NCI-H1930 (cell line): ENCODE measurements at regions not wholly inside any gene's neighbourhood (a gene's known extent, or its start where the extent isn't known, plus 50 kb on each side); places are given as distances from the start of the nearest gene placed in this dataset.
"Not testable (repeated sequence)": the region's sequence is repeated elsewhere in the genome, so short reads cannot be mapped to it uniquely, and the experiment has no call there.

Experiments
- DNase-seq, 2 experiments: peaks; one replicate each; lab custom pipeline; 2025; lab: John Stamatoyannopoulos, UW

DNA sequence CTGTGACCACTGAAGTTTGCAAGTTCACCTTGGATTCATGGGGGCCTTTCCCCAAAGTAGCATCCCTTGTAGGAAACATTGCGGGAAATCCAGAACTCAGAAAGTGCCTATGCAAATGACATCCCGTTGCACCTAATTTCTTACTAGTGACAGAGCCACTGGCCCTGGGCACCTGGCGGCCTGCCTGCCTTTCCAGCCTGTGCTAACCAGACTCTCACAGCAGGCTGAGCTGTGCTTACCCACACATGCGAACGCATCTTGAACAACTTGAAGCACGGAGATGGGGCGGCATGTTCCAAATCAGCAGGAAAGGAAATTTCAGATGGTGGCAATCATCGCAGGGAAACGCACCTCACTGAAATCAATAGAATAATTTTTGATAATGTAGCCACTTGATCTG, 405.8 kb downstream of the TMEM182 start:
- no peak for DNase-seq

- DNase-seq = no peak
Measured at GRCh38 chr2:103169861-103170260, 408.0 kb downstream of the TMEM182 start.

GRCh38 chr2:103172821-103173220, 411.0 kb downstream of the TMEM182 start:
- DNase-seq = no peak

GRCh38 chr2:103174711-103175110, 412.9 kb downstream of the TMEM182 start:
- DNase-seq = no peak

DNA sequence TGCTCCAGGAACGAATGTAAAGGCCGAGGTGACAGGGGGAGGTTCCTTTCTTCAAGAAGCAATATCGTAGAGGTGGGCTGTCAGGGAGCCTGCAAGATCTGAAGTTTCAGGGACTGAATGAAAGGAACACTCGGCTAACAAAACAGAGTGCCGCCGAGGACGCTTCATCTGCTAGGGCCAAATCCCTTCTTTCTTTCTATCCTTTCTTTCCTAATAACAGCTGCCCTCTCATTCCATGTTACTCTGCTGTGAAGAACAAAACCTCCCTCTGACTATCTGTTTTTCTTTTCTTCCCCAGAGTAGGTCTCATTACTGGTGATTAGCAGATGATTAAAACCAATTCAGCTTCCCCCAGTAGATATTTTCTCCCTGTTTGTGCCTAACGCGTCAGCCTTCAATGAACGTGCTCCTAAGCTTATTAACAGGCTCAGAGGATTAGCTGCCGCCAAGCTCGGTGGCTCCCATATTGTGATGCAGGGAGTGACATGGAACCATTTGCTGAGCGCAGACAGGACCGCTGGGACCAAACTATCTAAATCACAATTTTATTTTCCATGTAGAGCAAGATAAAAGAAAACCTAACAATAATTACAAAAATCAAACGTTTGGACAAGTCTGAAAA, 414.6 kb downstream of the TMEM182 start:
- no peak for DNase-seq

DNA sequence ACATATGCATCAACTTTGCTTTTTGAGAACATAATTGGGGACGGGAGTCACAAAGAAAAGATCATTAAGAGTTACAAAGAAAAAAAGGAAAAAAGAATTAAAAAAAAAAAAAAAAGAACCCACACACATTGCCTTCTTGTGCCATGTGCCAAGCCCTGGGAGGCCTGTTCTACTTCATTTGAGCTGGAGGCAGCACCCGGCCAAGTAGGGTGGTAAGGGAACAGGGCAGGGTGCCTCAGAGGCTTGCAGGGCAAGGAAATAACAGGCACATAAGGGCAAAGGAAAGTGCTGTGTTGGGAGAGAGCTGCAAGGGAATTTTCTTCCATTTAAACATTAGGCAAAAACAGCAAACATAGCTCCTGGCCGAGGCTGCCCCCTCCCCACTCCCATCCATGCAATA, 418.0 kb downstream of the TMEM182 start:
- no peak for DNase-seq

DNA sequence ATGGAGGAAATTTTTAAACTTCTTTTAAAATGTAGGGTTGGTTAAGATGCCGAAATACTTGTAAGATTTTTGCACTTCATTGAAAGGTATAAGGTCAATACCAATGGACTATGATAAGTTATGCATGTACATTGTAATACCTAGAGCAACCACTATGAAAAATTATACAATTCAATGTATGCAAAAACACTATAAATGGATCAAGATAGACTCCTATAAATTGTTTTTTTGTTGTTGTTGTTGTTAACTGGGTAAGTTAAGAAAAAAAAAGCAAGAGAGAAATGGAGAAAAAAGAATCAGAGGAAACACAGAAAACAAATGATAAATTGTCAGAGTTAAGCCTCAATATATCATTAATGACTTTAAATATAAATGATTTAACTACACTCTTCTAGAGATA, 421.2 kb downstream of the TMEM182 start:
- no peak for DNase-seq

GRCh38 chr2:103196802-103197201, 435.0 kb downstream of the TMEM182 start:
- no peak for DNase-seq

GRCh38 chr2:103200774-103201173, 438.9 kb downstream of the TMEM182 start:
- DNase-seq = not testable (repeated sequence)

DNA sequence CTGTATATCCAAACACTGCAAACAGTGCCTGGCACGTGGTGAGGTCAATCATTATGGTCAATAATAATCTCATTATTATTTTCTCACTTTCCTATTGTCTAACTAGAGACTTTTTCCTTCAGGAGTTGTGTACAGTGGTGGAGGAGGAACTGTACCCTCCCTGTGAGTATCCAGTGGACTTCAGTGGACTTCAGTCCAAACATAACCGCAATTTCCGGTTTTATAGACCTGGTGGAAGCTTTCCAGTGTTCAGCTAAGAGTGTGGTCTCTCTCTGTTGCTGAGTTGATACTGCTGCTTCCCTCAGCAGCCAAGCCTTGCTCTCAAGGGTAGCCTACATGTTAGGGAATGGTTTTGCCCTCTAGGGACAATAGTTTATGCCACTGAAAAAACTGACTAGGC, 447.1 kb downstream of the TMEM182 start:
- no peak for DNase-seq

DNA sequence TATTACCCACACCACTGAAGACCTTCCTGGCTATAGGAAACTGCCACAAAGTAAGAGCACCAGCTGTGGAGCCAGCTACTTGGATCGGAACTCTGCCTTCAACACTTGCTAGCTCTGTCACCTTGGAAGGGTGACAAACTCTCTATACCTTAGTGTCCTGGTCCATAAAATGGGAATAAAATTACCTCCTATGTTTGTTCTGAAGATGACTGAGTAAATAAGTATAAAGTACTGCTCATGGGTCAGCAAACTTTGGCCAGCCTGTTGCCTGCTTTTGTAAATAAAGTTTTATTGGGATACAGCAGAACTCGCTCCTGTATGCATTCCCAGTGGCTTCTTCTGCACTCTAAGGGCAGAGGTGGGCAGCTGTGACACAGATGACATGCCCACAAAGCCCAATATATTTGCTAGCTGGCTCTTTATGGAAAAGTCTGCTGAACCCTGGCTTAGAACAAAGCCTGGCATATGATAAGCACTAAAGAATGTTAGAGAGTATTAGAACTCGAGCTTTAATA, 451.3 kb downstream of the TMEM182 start:
- DNase-seq = no peak

- no peak for DNase-seq
Measured at GRCh38 chr2:103218516-103218915, 456.7 kb downstream of the TMEM182 start.

DNA sequence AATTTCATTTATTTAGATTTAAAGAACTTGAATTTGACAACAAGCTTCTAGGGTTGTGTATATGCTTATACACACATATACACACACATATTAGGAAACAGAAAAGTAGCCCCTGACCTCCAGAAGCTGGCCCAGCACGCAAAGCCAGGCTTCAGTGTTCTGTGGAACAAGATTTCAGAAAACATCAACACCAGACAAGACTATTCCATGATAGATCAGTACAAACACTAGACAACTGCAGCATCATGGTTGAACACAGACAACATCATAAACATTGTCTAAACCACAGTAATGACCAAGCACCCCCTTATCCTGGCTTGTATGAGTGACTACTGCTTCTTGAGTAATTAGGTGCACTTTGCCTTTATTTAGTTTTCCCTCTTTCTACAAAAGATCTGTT, 457.6 kb downstream of the TMEM182 start:
- DNase-seq = no peak

- DNase-seq = no peak
Measured at GRCh38 chr2:103222969-103223368, 461.1 kb downstream of the TMEM182 start.

- no peak for DNase-seq
Measured at GRCh38 chr2:103230796-103231195, 469.0 kb downstream of the TMEM182 start.

- no peak for DNase-seq
Measured at GRCh38 chr2:103232865-103233264, 471.0 kb downstream of the TMEM182 start.

- DNase-seq = no peak
Measured at GRCh38 chr2:103233691-103234090, 471.9 kb downstream of the TMEM182 start.

- no peak for DNase-seq
Measured at GRCh38 chr2:103235283-103235682, 473.5 kb downstream of the TMEM182 start.

DNA sequence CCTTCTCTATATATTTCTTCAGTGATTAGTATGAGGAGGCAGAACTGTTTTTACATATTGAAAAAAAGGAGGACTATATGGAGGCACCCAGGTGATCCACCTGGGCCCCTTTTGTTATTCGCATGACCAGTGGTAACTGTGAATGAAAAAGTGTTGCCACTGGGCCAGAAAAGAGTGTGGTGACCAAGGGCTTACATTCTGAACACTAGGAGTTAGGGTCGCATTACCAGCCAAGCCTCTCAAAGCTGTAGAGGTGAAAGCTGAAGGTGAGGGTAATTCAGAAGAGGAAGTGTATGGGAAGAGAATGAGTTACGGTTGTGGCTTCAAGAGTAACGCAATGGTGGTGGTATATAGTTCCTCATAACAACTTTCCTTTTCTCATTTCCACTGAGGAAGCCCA, 487.6 kb downstream of the TMEM182 start:
- DNase-seq = no peak

DNA sequence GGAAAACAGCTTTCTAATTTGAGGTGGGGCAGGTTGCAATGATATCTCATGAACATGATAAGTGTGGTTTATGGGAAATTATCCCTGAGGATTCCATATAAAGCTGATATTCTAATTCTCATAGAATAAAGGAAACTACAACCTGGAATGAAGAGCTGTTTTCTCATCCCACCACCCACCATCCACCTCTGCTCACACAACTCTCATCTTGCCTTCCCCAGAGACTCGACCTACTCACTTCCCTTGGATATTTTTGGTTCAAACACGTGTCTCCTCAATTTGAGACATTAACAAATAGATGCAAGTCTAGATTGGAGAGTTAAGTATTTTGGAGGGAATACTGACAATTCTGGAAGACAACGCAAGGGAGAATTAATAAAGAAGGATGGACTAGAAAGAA, 490.9 kb downstream of the TMEM182 start:
- no peak for DNase-seq

DNA sequence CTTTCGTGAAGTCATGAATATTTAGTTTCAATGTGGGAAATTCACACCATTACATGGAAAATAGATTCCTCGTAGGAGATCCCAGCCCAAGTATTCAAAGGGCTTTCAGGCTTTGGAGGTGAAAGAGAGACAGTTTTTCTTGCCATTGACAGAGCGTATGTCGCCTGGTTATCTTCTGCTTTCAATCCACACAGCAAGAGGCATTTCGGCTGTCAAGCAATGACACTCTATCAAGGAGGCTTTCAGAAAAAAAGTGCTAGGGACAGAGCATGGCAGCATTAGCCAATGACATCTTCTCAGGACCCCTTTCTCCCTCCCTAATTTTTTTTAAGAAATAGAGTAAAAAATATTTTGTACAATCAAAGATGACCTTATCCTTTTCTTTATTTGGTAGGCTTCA, 492.8 kb downstream of the TMEM182 start:
- DNase-seq = no peak

DNA sequence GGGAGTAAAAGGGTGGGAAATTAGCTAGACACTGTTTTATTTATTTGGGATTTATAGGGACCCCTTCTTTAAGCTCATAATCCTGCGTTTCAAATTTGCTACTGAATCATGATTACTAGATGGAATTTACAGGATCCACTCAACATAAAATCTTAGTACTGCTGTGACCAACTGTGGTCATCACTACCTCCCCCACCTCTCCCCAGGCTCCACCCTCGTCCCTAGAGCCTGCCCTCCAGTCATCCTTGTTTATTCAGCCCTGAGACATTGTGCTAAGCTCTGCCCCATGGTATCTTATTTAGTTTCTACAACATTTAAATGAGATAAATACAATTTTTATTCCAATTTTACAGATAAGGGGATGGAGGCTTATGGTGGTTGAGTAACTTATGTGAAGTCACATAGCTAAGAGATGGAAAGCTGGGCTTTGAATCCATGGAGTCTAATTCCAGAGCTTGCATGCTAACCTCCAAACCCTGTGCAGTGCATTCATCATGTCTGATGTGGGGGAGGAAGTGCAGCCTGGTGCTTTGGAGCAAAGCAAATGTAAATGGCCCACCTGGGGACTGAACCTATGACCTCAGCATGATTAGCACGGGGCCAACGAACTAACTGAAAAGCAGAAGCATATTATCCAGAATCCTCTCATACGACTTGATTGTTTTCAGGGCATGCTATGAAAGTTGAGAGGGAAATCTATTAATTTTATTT, 502.4 kb downstream of the TMEM182 start:
- no peak for DNase-seq

GRCh38 chr2:103265521-103265920, 503.7 kb downstream of the TMEM182 start:
- no peak for DNase-seq
